ENCODE measurements at regions not wholly inside any gene's neighbourhood (a gene's known extent, or its start where the extent isn't known, plus 50 kb on each side); places are given as distances from the start of the nearest gene placed in this dataset.

GRCh38 chr4:53764761-53765490 is 173.6 kb upstream of the LNX1 start:
- no peak for DNase-seq

- DNase-seq, result no peak
These were observed 172.7 kb upstream of the LNX1 start for GRCh38 chr4:53763813-53764597.

GRCh38 chr4:53755656-53756055 is 164.4 kb upstream of the LNX1 start:
- no peak for DNase-seq

DNA sequence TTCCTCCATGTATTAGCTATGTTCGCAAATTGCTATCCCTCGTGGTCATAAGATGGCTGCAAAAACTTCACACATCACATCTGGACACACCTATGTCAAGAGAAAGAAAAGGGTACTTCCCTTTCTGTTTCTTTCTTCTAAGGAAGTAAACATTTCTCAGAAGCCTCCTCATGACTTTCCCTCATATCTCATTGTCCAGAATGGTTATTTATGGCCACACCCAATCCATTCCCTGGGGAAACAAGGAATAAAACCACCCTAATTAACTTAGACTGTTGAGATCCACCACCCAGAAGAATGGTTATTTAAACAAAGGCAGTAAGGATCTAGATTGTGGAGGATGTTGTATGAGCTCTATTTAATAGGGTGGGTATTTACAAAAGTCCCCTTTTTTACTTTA is 160.8 kb upstream of the LNX1 start:
- no peak for DNase-seq

- DNase-seq, result peak; percentile 3
These were observed 157.1 kb upstream of the LNX1 start for GRCh38 chr4:53748328-53748772.

GRCh38 chr4:53747401-53747800 is 156.1 kb upstream of the LNX1 start:
- no peak for DNase-seq

DNA sequence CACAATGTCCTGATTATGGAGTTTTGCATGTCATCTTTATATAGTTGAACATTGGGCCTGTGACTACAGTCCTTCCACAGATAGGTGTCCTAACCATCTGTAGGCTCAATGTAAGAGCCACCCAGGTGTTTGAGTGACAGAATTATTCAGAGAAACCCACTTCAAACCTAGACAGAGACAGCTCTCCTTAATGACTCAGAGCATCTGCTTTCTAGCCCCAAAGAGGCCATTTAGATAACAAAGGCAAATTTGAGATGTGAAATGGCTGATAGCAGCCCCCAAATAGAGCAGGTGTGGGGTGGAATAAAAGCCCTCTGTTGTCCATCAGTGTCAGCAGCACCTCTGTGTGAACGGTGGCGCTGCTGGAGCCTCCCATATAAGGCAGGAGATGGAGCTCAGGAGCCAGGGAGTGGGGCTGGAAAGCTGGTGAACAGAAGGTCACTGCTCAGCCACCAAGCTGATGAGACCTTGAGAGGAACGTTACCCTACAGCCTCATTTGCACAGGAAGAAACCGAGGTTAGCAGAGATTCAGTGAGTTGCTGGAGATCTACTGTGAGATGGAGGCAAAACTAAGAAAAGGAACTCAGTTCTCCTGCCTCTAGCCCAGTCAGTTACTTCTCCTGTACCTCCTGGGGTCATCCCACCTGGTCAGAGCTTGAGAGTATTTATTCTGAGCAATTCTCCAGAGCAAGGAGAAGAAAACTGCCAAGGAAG is 153.3 kb upstream of the LNX1 start:
- DNase-seq, result no peak

DNA sequence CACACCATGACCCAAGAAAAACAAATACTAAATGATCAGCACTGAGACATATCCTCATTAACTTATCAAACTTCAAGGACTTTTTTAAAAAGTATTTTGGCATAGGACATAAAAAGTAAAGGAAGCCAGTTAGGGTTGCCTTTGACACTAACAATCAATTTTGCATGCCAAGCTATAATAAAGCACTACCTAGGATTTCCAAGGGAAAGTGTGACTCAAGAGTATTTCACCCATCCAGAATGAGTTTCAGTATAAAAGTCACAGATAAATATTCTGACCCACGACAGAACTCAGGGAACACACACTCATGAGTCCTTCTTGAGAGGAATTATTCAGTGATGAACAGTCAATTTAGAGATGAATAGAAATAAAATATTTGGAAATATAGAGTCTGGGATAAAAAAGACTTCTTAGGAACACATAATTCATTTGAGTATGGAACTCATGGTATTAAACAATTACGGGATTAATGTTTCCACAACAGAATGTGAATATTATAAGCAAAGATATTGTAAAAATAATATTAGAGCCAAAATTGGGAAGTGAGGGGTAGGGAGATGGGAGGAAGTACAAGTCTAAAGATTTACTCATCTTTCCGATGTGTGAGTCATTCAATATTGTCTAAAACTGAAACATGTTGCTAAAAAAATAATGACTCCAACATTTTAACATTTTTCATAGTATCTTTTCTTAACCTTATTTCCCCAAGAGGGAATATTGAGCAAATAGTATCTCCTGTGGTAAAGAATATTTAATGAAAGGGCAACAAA is 143.5 kb upstream of the LNX1 start:
- no peak for DNase-seq

GRCh38 chr4:53734182-53734581 is 142.9 kb upstream of the LNX1 start:
- DNase-seq, result no peak

DNA sequence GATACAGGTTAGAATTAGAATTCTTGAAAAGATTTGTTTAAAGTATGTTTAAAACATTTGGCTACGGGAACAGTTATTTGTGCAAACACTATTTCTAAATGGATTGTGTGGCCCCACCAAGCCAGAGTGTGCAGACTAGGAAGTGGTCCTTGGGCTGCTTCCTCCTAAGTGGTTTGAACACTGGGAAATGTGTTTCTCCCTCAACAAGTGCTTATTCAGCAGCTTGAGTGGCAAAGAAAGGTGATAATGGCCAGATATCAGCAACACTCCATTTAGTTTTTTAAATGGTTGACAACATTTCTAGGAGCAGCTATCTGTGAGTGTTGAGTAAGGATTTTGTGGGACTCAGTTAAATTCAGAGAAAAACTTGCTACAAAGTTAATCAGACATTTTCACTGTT is 141.4 kb upstream of the LNX1 start:
- DNase-seq, result no peak

DNA sequence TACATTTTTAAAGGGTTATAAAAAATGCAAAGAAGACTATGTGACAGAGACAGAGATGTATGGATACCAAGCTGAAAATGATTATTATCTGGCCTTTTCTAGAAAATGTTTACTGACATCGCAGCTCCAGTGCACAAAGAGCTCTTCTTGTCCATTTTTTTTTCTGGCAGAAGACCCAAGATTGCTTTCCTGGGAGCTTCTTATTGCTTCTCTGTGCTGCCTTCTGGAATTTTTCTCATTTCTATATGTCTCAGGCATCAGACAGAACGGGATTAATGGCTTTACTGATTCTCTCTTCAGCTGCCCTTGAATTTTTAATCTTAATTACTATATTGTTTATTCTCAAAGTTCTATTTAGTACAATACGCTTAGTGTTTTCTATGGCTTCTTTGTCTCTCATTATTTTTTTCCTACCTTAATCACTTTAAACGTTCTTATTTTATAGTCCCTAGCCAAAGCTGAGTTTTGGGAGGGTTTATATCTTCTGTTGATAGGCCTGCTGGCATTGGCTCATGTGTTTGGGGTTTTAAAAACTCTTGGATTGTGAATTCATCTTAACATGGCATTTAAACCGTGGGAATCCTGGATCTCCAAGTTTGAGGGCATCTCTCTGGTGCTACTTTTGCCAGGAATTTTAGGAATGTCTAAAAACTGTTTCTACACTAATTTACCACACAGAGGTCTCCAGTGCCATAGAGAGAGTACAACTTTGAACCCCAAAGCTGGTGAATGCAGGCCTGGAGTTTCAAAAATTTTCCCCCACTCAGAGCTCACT is 138.9 kb upstream of the LNX1 start:
- no peak for DNase-seq

DNA sequence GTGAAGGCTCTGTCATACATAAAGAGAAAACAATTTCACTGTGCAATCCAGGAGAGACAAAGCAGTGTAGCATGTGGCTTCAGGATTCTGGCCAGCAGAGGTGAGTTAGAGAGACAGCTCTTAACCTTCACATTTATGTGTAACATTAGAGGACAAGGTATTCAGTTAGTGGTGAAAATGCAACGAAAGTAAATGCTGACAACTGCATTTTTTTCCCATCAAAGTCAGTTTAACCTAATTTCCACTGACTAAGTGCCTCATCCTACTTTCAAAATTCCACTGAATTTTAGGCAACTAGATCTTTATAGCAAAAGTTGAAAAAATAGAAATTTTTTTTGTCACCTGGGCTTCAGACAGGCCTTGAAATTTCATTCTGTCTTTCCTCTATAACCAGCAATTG is 130.8 kb upstream of the LNX1 start:
- DNase-seq, result no peak

DNA sequence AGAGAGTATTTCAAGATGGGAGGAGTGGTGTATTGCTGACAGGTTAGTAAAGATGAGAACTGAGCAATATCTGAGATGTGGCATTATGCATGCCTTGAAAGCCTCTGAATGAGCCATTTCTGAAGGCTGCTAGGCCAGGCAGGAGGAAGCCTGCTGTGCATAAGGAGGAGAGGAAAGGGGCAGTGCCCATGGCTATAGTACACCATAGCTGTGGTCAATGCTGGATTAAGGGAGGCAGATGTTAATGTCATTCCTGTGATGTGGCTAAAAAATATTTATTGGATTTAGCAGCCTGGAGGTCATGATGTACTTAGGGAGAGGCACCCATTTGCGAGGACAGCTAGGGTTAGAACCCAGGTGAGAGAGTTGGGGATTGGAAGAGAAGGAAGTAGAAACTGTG is 130.0 kb upstream of the LNX1 start:
- DNase-seq, result no peak

DNA sequence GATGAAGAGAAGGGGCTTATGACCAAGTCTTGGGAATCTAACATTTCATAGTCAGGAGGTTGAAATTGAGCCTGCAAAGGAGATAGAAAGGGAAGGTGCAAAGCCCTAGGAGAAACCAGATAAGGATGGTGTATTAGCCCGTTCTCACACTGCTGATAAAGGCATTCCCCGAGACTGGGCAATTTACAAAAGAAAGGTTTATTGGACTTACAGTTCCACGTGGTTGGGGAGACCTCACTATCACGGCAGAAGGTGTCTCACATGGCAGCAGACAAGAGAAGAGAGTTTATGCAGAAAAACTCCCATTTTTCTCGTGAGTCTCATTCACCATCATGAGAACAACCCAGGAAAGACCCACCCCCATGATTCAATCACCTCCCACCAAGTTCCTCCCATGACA is 129.5 kb upstream of the LNX1 start:
- no peak for DNase-seq

DNA sequence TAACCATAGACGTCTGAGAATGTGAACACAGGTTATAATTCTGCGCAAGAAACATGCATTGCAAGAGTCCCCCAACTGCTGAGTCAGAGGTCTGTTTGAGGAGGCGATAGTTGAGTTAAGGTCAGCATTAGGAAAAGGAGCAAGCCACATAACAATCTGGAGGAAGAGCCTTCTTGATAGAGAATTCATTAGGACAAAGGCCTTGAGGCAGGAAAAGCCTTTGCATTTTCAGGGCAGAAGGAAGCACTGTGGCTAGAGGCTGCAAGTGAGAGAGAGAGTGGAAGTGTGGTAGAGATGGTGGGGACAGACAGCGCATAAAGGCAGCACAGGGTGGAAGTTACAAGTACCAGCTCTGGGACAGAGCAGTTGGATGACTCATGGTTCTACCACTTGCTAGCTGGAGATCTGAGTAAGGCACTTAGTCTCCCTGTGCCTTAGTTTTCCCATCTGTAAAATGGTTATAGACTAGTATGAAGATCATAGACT is 125.8 kb upstream of the LNX1 start:
- no peak for DNase-seq

GRCh38 chr4:53716471-53717063 is 125.3 kb upstream of the LNX1 start:
- DNase-seq, result no peak

DNA sequence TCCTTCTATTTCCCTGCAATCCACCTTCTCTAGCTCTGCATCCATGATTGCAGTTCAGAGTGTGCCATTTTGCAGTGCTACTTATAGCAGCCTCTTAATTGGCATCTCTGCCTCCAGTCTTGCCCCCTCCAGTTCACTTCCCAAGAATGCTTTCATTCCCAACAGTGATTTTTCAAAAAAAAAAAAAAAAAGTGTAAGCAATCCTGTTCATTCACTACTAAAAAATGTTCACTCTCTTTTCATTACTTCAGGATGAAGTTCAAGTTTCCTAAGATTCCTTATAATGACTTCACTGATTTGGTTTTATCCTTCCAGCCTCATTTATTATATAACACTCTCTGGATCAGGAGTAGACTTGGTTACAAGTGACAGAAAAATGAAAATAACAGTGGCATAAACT is 124.7 kb upstream of the LNX1 start:
- DNase-seq, result no peak

GRCh38 chr4:53714236-53715140 is 123.2 kb upstream of the LNX1 start:
- DNase-seq, result no peak

GRCh38 chr4:53713767-53714166 is 122.5 kb upstream of the LNX1 start:
- no peak for DNase-seq

GRCh38 chr4:53713296-53713695 is 122.0 kb upstream of the LNX1 start:
- DNase-seq, result no peak
